Central memory CD4-positive, alpha-beta T cell (primary cell): ENCODE measurements at regions not wholly inside any gene's neighbourhood (a gene's known extent, or its start where the extent isn't known, plus 50 kb on each side); places are given as distances from the start of the nearest gene placed in this dataset.
"Not testable (repeated sequence)": the region's sequence is repeated elsewhere in the genome, so short reads cannot be mapped to it uniquely, and the experiment has no call there.

Experiments used
- DNase-seq: peaks from one replicate; pipeline ENCODE4 v3.0.0; 2022

DNA sequence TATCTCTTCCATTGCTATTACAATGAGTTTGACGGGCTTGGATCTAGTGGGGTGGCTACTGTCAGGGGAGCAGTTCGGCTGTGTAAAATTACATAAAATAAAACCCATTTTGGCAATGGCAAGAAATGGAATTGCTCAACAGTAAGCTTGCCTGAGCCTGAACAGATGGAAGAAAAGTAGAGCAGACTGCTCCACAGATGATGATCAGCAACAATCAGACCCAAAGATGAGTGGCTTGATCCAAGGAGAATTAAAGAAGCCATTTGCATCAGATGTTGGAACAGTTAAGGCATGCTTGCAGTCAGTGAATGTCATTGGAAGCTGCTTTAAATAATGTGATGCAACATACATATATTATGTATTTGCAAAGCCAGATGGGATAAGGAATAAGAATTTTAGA lies 256.6 kb upstream of the SMIM30 start:
- DNase-seq, result no peak

DNA sequence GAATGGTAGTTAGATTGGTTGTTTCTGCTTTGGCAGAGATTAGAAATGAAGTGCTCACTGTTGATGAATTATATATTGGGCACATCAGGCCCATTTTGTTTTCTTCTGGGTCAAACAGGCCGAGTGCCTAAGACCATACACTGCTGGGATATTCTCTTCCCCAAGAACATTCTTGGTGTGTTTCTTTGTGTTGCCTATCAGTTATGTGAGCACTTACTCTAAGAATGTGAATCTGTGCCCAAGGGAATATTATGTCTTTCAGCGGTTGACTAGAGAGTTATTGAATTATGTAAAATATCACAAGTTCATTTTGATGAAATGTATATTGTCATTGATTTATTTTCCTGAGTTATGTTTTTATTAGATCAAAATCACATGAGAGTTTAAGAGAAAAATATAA lies 255.5 kb upstream of the SMIM30 start:
- DNase-seq, result no peak

DNA sequence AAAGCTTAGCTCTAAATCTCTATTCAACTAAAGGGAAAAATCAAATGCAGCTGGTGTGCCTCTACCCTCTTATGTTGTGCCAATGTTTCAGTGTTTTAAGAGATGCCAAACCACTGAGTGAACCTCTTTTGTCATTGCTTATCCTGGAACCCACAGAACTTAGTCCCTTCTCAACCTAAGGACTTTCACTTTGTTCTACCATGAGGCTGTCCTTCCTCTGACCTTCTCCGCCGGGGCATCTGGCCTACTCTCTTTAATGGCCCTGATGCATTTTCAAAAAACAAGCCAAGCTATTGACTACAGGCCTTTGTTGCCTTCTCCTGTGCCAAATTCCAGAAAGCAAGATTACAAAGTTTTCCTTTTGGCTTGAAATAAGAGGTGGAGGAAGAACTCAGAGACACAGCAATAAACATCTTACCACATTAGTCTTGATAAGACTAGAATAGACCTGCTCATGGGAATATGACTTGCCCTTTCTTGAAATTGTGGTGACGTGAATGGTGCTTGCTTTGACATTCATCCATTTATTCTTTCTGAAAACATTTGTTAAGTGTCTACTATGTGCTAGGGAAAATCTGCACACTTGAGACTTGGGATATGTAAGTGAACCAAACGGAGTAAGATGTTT lies 253.2 kb upstream of the SMIM30 start:
- no peak for DNase-seq

DNA sequence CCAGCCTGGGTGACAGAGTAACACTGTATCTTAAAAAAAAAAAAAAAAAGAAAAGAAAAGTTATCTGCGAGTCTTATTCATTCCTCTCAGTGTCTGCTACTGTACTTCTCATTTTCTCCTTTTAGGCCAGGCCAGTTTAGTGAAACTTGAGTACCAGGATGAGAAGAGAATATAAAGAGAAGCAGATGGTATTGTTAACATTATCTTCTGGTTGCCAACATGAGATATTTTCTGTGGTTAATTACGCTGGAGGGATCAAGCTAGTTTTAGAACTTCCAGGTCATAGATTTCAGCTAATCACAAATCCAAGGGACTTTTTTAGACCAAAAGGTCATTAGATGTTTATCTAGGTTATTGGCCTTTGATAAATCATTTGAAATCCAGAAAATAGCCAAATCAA lies 252.6 kb upstream of the SMIM30 start:
- DNase-seq, result no peak

DNA sequence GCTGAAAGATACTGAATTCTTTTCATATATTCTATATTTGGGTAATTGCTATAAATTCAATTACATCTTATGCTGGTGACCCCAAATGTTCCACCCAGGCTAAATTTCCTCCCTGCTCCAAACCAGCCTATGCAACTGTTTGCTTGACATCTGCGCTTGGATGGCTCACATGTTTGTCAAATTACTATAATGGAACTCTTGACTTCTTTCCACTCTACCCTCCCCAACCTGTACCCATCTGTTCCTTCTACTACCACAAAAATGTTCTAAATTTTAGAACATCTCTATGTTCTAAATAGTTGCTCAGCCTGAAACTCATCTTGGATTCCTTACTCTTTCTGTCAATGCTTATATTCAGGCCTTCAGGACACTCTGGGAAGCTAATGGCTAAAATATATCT lies 249.9 kb upstream of the SMIM30 start:
- DNase-seq, result no peak

GRCh38 chr7:113367041-113367586 lies 248.8 kb upstream of the SMIM30 start:
- DNase-seq, result no peak

DNA sequence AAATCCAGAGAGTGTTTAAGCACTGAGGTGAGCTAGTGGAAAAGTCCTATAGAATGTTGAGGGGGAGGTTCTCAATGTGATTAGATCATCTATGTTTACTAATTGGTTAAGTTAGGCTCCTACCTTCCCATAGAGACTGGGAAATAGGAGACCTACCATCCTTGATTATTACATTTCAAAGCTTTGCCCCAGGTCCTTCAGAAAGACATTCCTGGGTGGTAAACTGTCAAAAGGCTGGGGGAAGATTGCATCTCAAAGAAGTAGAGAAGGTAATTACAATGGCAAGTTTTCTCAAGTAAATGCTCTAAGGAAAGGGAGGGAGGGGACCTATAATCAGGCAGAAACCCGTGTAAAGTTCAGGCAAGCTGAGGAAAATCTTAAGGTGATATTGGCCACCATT lies 247.8 kb upstream of the SMIM30 start:
- no peak for DNase-seq

DNA sequence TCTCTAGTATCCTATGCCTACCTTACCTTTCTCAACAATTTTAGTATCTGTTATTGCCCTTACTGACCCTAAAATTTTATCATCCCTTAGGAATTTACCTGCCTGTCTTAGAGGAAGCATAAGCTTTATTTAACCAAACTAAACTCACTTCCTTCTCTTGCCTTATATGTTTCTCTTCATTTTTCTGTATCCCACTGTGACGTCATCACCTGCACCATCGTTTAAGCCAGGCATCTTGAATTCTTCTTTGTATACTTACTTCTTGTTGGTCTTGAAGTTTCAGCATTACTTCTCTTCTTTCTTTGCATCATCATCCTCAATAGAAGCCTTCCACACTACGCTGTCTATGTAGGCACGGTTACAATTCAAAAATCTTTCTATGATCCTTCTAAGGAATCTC lies 231.0 kb upstream of the SMIM30 start:
- DNase-seq, result no peak

DNA sequence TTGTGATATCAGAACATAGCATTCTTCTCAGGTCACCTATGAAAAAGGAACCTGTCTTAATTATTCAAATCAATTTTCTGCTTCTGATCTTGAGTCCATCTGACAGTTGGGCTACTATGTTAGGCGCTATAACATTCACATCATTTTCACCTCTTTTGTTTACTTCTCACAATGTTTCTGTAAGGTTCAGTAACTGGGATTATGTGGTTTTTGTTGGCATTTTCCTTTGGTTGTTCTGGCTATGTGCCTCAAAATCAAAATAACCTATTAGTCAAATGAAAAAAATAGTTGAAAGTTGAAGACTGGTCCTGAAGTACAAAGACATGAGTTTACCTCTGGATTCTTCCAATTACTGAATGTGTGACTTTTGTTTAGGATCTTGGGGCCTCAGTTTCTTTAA lies 221.3 kb upstream of the SMIM30 start:
- no peak for DNase-seq

DNA sequence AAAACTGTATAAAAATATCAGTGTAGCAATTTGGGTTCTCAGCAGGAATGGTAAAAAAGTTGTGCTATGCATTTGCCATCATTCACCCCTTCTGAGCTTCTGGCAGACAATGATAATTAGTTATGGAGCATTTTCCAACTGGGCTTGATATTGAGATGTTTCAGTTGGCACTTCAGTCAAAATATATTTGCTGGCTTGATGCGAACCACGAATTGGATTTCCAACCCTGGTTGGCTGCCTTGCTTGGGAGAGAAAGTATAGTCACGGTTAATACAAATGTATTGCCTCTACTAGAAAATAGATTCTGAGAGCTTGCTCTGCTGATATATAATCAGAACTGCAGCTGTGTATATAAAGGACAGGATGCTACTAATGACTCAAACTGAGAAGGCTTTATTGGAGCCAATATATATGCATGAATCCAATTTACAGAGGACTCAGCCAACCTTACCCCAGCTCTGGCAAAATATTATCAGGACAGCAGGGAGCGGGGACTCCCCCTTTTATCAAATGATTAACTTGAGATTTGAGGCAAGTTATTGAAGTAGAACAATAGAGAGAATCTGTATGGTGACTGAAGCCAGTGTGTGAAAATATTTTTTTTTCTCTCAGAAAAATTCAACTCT lies 219.8 kb upstream of the SMIM30 start:
- DNase-seq, result no peak

- not testable (repeated sequence) for DNase-seq
These were observed 218.5 kb upstream of the SMIM30 start for GRCh38 chr7:113336838-113337237.

GRCh38 chr7:113331155-113331898 lies 213.0 kb upstream of the SMIM30 start:
- no peak for DNase-seq

DNA sequence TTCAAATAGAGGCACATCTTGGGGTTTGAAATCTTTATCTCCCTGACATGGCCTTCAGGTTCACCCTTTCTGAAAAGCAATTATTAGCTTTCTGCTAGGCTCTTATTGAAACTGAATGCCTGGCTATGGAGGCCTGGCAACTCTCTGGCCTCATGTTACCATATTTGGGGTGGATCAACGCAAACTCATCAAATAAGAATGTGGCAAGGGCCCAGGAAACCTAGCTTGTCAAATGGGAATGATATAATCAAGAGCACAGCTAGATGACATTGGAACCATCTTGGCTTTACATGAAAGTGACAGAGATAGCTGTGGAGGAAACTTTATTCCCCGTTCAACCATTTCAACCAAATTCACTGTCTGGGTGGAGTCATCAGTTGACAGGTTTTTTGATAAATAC lies 202.8 kb upstream of the SMIM30 start:
- no peak for DNase-seq

DNA sequence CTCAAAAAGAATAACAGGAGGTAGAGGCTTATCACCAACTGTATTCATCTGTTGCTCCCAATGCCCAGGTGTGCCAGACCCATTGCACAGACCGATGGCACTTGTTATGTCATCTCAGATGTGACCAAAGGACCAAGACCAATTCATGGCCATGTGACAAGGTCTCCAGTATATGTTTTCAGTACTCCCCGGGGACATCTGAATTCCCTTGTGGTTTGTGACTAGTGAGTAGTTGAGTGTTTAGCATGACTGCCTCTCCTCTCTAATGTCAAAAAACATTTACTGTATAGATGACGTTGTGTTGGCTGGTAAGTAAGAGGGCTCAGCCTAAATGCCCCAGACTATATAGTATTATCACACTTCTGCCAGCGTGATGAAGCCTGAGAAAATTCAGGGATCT lies 202.1 kb upstream of the SMIM30 start:
- no peak for DNase-seq

DNA sequence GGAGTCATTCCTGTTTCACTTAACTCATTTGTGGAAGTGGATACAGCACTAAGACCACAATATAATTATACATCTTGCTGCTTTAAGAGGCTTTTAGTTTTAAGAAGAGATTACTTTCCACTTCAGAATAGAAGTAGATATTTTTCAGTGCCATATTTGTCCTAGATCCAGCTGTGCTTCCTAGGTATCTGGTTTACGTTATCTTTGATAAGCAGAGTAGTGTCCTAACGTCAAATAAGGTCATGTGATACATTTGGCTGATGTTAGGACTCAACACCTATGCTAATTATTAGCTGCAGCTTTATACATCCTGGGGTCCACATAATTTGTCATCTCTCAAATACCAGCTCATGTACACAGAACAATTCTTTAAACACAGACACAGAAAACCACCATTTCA lies 196.2 kb upstream of the SMIM30 start:
- no peak for DNase-seq

DNA sequence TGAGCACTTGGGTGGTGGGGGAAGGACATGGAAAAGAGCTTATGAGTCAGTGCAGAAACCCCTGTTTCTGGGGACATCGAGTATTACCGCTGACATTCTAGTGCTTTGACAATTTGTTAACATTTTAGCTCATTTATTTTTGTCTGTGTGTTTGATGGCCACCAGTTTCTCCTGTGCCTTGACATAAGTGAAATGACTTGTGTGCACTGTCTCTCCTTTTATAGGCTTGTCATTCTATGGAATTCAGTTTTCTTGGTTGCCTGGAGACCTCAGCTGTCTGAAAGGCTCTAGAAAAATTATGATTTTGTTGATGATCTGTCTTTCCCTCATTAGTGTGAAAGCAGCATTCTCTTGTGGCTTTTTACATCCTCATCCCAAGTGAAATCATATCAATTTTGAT lies 190.0 kb upstream of the SMIM30 start:
- no peak for DNase-seq

GRCh38 chr7:113307147-113307546 lies 188.8 kb upstream of the SMIM30 start:
- DNase-seq, result no peak

DNA sequence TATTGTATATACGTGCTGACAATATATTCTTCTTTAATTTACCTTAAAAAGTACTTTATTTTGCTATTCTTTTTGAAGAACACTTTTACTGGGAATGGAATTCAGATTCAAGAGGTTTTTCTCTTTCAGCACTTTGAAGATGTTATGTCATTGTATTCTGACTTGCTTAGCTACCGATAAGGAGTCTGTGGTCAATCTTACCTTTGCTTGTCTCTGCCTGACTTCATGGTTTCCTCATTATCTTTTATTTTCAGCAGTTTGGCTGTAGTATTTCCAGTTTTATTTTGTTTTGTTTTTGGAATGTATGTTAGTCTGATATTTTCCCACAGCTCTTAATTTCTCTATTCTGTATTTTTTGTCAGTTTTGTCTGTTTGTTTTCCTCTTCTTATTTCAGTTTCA lies 187.9 kb upstream of the SMIM30 start:
- DNase-seq, result no peak

DNA sequence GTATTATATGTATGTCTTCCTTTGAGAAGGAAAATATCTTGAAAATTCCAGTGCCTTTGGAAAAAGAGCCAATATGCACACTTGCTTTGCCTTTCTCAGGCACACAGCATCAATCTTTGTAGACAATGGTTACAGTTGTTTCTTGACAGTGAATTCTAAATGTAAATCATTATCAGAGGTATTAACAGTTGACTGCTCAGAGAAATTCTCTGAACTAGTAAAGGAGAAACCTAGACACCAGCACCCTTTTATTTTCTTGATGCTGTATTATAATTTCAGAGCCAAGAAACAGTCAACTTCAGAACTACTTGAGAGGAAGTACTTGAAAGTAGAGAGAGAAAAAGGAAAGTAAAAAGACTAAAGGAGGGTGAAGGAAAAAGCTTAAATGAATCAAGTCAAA lies 185.8 kb upstream of the SMIM30 start:
- no peak for DNase-seq

DNA sequence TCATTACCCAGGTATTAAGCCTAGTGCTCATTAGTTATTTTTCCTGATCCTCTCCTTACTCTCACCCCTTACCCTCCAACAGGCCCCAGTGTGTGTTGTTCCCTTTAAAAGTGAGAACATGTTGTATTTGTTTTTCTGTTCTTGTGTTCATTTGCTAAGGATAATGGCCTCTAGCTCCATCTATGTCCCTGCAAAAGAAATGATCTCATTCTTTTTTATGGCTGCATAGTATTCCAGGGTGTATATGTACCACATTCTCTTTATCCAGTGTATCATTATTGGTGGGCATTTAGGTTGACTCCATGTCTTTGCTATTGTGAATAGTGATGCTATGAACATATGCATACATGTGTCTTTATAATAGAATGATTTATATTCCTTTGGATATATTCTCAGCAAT lies 185.0 kb upstream of the SMIM30 start:
- DNase-seq, result not testable (repeated sequence)

- DNase-seq, result no peak
These were observed 183.6 kb upstream of the SMIM30 start for GRCh38 chr7:113301983-113302382.

- no peak for DNase-seq
These were observed 182.8 kb upstream of the SMIM30 start for GRCh38 chr7:113301141-113301540.

DNA sequence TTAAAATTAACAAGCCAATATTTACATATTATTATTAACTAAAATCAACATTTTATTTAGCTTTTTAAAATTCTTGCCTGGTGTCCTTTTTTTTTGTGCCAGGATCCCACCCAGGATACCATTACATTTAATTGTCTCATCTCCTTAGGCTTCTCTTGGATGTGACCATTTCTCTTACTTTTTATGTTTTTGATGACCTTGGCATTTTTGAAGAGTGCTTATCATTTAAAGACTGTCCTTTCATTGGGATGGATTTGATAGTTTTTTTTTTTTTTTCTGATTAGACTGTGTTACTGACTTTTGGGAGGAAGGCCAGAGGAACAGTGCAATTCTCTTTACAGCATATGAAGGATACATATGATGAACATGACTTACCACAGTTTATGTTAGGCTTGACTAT lies 181.4 kb upstream of the SMIM30 start:
- DNase-seq, result no peak

DNA sequence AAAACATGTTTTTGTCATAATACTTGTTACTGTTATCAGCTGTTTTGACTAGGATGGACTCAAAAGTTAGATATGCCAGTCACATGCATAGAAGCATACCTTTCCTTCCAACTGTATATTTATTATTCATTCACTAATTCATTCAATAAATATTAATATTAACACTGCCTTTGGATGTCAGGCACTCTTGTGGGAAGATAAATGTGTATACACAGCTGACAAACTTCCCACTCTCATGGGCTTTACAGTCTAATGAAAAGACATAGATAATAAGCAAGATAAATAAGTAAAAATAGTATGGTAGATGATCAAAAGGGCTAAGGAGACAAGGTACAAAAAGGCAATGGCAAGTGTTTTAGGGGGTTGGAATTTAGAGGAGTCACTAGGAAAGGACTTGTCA lies 180.1 kb upstream of the SMIM30 start:
- no peak for DNase-seq
